H1 (cell line): ENCODE measurements at regions not wholly inside any gene's neighbourhood (a gene's known extent, or its start where the extent isn't known, plus 50 kb on each side); places are given as distances from the start of the nearest gene placed in this dataset.
A peak's percentile ranks its signal among the peaks of the same experiment; 100 is the strongest.

Source experiments
- CTCF ChIA-PET: fragments of 300-600 bp; sonication (Branson Sonifier 250); formaldehyde crosslinking; loops from one replicate; lab custom pipeline; 2021; ENCODE audit not compliant: partially characterized antibody; lab: Charles Lee
- POLR2A ChIA-PET: fragments of 300-600 bp; sonication (Branson Sonifier 250); formaldehyde crosslinking; loops from one replicate; lab custom pipeline; 2021; ENCODE audit warnings: inconsistent platforms; ENCODE audit not compliant: partially characterized antibody; lab: Charles Lee
- DNase-seq, 2 experiments: peaks; one replicate each; pipeline versions ENCODE4 v3.0.0 to v3.0.0-alpha.2; 2010 to 2022; ENCODE audit warnings: low spot score in 2 of 2, low read depth in 1 of 2, mixed read lengths in 1 of 2
- FAIRE-seq: peaks from 2 replicates; lab custom pipeline; 2011; peaks lifted over from hg19 to GRCh38; lab: Jason Lieb, UNC
- H2AFZ ChIP-seq: 2 replicates; pipeline ENCODE4 v1.8.1; 2012; ENCODE audit warnings: low read length, inconsistent platforms
- H2AK5ac ChIP-seq: 2 replicates; pipeline ENCODE4 v1.6.1; 2013; ENCODE audit warnings: low read depth, low read length
- H2BK120ac ChIP-seq: replicated peaks from 2 replicates; pipeline ENCODE3; 2013; ENCODE audit warnings: low read depth, low read length, inconsistent platforms
- H2BK12ac ChIP-seq: 2 replicates; pipeline ENCODE4 v1.6.1; 2013; ENCODE audit warnings: low read depth, low read length
- H2BK15ac ChIP-seq: 2 replicates; pipeline ENCODE4 v1.6.1; 2013; ENCODE audit warnings: low read length
- H2BK20ac ChIP-seq: 2 replicates; pipeline ENCODE4 v1.6.1; 2013; ENCODE audit warnings: low read length
- H2BK5ac ChIP-seq: 2 replicates; pipeline ENCODE4 v1.6.1; 2013; ENCODE audit warnings: low read depth, low read length
- H3K14ac ChIP-seq: 2 replicates; pipeline ENCODE4 v1.6.1; 2013; ENCODE audit warnings: inconsistent platforms; ENCODE audit not compliant: insufficient read length
- H3K18ac ChIP-seq: 2 replicates; pipeline ENCODE4 v1.6.1; 2013; ENCODE audit warnings: low read length; ENCODE audit errors: extremely low read depth
- H3K23ac ChIP-seq: 2 replicates; pipeline ENCODE4 v1.6.1; 2013; ENCODE audit warnings: inconsistent platforms; ENCODE audit not compliant: insufficient read length
- H3K23me2 ChIP-seq: 2 replicates; pipeline ENCODE4 v1.6.1; 2013; ENCODE audit warnings: low read depth, low read length
- H3K27ac ChIP-seq: 2 replicates; pipeline ENCODE4 v1.6.1; 2011; ENCODE audit warnings: low read depth, low read length, inconsistent platforms
- H3K27me3 ChIP-seq, 4 experiments: replicated peaks in 1 of 4; 1 replicate in 1 of 4; 2 replicates in 3 of 4; pipeline versions ENCODE4 v1.6.1 to v1.8.1; 2011 to 2013; ENCODE audit warnings: low read length in 3 of 4, mild to moderate bottlenecking in 3 of 4, inconsistent platforms in 2 of 4, mixed read lengths in 2 of 4, moderate library complexity in 1 of 4; ENCODE audit not compliant: control insufficient read depth in 3 of 4, insufficient read depth in 3 of 4; ENCODE audit errors: extremely low read depth in 1 of 4
- H3K36me3 ChIP-seq, 4 experiments: 2 replicates each; pipeline versions ENCODE4 v1.6.1 to v1.8.1; 2011 to 2013; ENCODE audit warnings: mild to moderate bottlenecking in 4 of 4, low read length in 3 of 4, moderate library complexity in 2 of 4, control low read depth in 1 of 4, inconsistent platforms in 1 of 4; ENCODE audit not compliant: insufficient read depth in 4 of 4, control insufficient read depth in 2 of 4
- H3K4ac ChIP-seq: replicated peaks from 2 replicates; pipeline ENCODE3; 2013; ENCODE audit warnings: low read length, low read depth, mixed read lengths, inconsistent platforms; ENCODE audit not compliant: insufficient read length
- H3K4me1 ChIP-seq, 4 experiments: replicated peaks in 1 of 4; 1 replicate in 1 of 4; 2 replicates in 3 of 4; pipeline versions ENCODE4 v1.6.1 to v1.8.1; 2011 to 2013; ENCODE audit warnings: low read length in 3 of 4, inconsistent platforms in 2 of 4, mixed read lengths in 1 of 4; ENCODE audit not compliant: insufficient read depth in 4 of 4, control insufficient read depth in 3 of 4
- H3K4me2 ChIP-seq, 2 experiments: 2 replicates each; pipeline versions ENCODE4 v1.6.1 to v1.8.1; 2011 to 2013; ENCODE audit warnings: low read depth in 2 of 2, low read length in 2 of 2, control low read depth in 1 of 2, inconsistent platforms in 1 of 2, mild to moderate bottlenecking in 1 of 2; ENCODE audit not compliant: insufficient read depth in 1 of 2
- H3K4me3 ChIP-seq, 4 experiments: fragments of 200-600, 300-600 bp in 1 of 4; sonication (generic), shearing (Covaris generic), sonication (Bioruptor Twin) in 1 of 4; 2 replicates each; pipeline versions ENCODE4 v1.5.1 to v1.8.1; 2011 to 2016; ENCODE audit warnings: low read length in 4 of 4, low read depth in 3 of 4, control low read depth in 2 of 4, inconsistent platforms in 2 of 4, mild to moderate bottlenecking in 2 of 4, mixed read lengths in 1 of 4, moderate library complexity in 1 of 4; ENCODE audit not compliant: insufficient read depth in 2 of 4; ENCODE audit errors: extremely low read depth in 1 of 4
- H3K56ac ChIP-seq: replicated peaks from 2 replicates; pipeline ENCODE3; 2013; ENCODE audit warnings: low read depth, mild to moderate bottlenecking, mixed read lengths, low read length, inconsistent platforms; ENCODE audit not compliant: insufficient read length
- H3K79me1 ChIP-seq: 2 replicates; pipeline ENCODE4 v1.6.1; 2013; ENCODE audit warnings: low read depth, low read length, control low read depth
- H3K79me2 ChIP-seq, 2 experiments: 2 replicates each; pipeline versions ENCODE4 v1.6.1 to v1.8.1; 2012 to 2013; ENCODE audit warnings: low read length in 2 of 2, mild to moderate bottlenecking in 2 of 2, inconsistent platforms in 1 of 2; ENCODE audit not compliant: insufficient read depth in 2 of 2, control insufficient read depth in 1 of 2
- H3K9ac ChIP-seq, 4 experiments: replicated peaks in 1 of 4; 1 replicate in 1 of 4; 2 replicates in 3 of 4; pipeline versions ENCODE4 v1.6.1 to v1.8.1; 2011 to 2013; ENCODE audit warnings: low read depth in 3 of 4, low read length in 3 of 4, control low read depth in 2 of 4, mild to moderate bottlenecking in 2 of 4, moderate library complexity in 2 of 4, inconsistent platforms in 1 of 4; ENCODE audit errors: extremely low read depth in 1 of 4
- H3K9me3 ChIP-seq, 2 experiments: 2 replicates each; pipeline versions ENCODE4 v1.6.1 to v1.8.1; 2012 to 2013; ENCODE audit warnings: mild to moderate bottlenecking in 2 of 2, moderate library complexity in 2 of 2, control low read depth in 1 of 2, inconsistent platforms in 1 of 2, low read depth in 1 of 2, low read length in 1 of 2, mixed read lengths in 1 of 2; ENCODE audit not compliant: insufficient read depth in 2 of 2
- H4K20me1 ChIP-seq, 2 experiments: replicated peaks in 1 of 2; 2 replicates each; pipeline versions ENCODE3 to v1.8.1; 2011 to 2013; ENCODE audit warnings: inconsistent platforms in 2 of 2, low read length in 2 of 2, mild to moderate bottlenecking in 1 of 2; ENCODE audit not compliant: insufficient read depth in 2 of 2, control insufficient read depth in 1 of 2
- H4K5ac ChIP-seq: 2 replicates; pipeline ENCODE4 v1.6.1; 2013; ENCODE audit warnings: low read length, low read depth, mixed read lengths, inconsistent platforms; ENCODE audit not compliant: insufficient read length
- H4K8ac ChIP-seq: 2 replicates; pipeline ENCODE4 v1.8.0; 2013; ENCODE audit warnings: mild to moderate bottlenecking, moderate library complexity, low read length, inconsistent platforms; ENCODE audit not compliant: insufficient read depth; ENCODE audit errors: extremely low read depth
- H4K91ac ChIP-seq: replicated peaks from 2 replicates; pipeline ENCODE3; 2013; ENCODE audit warnings: low read length, mixed read lengths, inconsistent platforms; ENCODE audit not compliant: insufficient read length
- CBX5 ChIP-seq: fragments of 300-800, 300-1000 bp; sonication (generic); IDR thresholded peaks from 2 replicates; pipeline ENCODE4 v1.7.1; 2016; ENCODE audit warnings: antibody characterized with exemption, low read length, low read depth
- JUND ChIP-seq: IDR thresholded peaks from 2 replicates; pipeline ENCODE4 v1.6.1; 2011; ENCODE audit warnings: mild to moderate bottlenecking, improper control_type of control experiment, low read length
- NRF1 ChIP-seq: IDR thresholded peaks from 2 replicates; pipeline ENCODE4 v1.6.1; 2011; ENCODE audit warnings: mild to moderate bottlenecking, low read depth, low read length, improper control_type of control experiment
- TAF7 ChIP-seq: optimal IDR thresholded peaks from 2 replicates; pipeline ENCODE3; 2011; ENCODE audit warnings: low read depth, mild to moderate bottlenecking, inconsistent platforms, low read length, moderate library complexity, borderline replicate concordance
- TBP ChIP-seq: IDR thresholded peaks from 2 replicates; pipeline ENCODE4 v1.6.1; 2011; ENCODE audit warnings: low read depth, low read length, improper control_type of control experiment
- WGBS, 2 experiments: shearing (Covaris generic) in 1 of 2; methylation state at CpG; one replicate each; pipeline versions ENCODE4 v1.1.6 to v1.1.7; 2013 to 2015; ENCODE audit warnings: low lambda C conversion rate in 2 of 2, mixed read lengths in 2 of 2, inconsistent platforms in 1 of 2, low coverage in 1 of 2, missing lambda C conversion rate in 1 of 2; ENCODE audit not compliant: insufficient replicate concordance in 2 of 2, insufficient coverage in 1 of 2, insufficient read length in 1 of 2; ENCODE audit errors: extremely low coverage in 1 of 2, missing lambda C conversion rate in 1 of 2; 5-methylcytosine and 5-hydroxymethylcytosine counted together

GRCh38 chr12:23127701-23128100 lies 502.7 kb downstream of the ETNK1 start:
- 91% methylated on average over 3 of the region's 3 CpGs; no CpG with 5 or more reads in 1 of the 2 experiments for WGBS, 2 experiments
- FAIRE-seq: no peak
- no peak overlapping the region; the same call in 1 of the 2 replicates for H3K18ac ChIP-seq

More at GRCh38 chr12:23127701-23128100, 502.7 kb downstream of the ETNK1 start:
- Histone ChIP-seq H2BK15ac (no peak overlapping the region), H4K5ac (no peak overlapping the region), H3K4me3 (no peak overlapping the region), H2BK5ac (peak overlapping the region; percentile 8; the same call in 1 of the 2 replicates), H4K20me1 (no peaks in the 10 kb centered on the region), H3K4me2 (0 out of 4 replicates have a peak overlapping the region, but pooled peaks of 1 of the 2 experiments have one; percentile 45), H3K23me2 (no peaks in the 10 kb centered on the region), H2BK12ac (no peak overlapping the region; the same call in 1 of the 2 replicates), H2AK5ac (no peak overlapping the region), H3K56ac (no peak overlapping the region), H3K36me3 (no peaks in the 10 kb centered on the region), H3K4me1 (peaks cover 0 to 15% (median 0%) of the 10 kb centered on the region in 4 experiments; a peak in 1 of 7 replicates), H2BK20ac (peak overlapping the region; percentile 38; the same call in 1 of the 2 replicates), H3K23ac (no peak overlapping the region), H3K79me2 (no peaks in the 10 kb centered on the region), H3K27me3 (no peaks in the 10 kb centered on the region), H2BK120ac (no peak overlapping the region), H3K27ac (no peak overlapping the region), H3K9me3 (no peaks in the 10 kb centered on the region), H3K14ac (no peak overlapping the region), H3K4ac (no peak overlapping the region), H3K9ac (no peak overlapping the region), H4K91ac (no peak overlapping the region), H2AFZ (no peak overlapping the region), H4K8ac (no peak overlapping the region), H3K79me1 (no peaks in the 10 kb centered on the region)
- DNase-seq: no peak
- ChIA-PET CTCF (interaction anchor here (0.6 kb wide), 1 partner anchor 24 kb away, joined by 3 read pairs; no protein-coding TSS in a partner anchor), POLR2A (no interaction called here)
- no peak for TF ChIP-seq CBX5
- TF ChIP-seq TBP: no peak
- no peak for TF ChIP-seq TAF7
- no peak for TF ChIP-seq NRF1
- no peak for TF ChIP-seq JUND
